GM19239 (cell line): ENCODE measurements at regions not wholly inside any gene's neighbourhood (a gene's known extent, or its start where the extent isn't known, plus 50 kb on each side); places are given as distances from the start of the nearest gene placed in this dataset.

Experiments used
- DNase-seq: peaks from one replicate; pipeline ENCODE4 v3.0.0; 2011; ENCODE audit warnings: low spot score; ENCODE audit not compliant: insufficient read length
- FAIRE-seq: peaks from 2 replicates; lab custom pipeline; 2011; peaks lifted over from hg19 to GRCh38; lab: Jason Lieb, UNC

GRCh38 chr3:22942981-22943380, 260.1 kb upstream of the UBE2E2 start:
- FAIRE-seq (no peak), DNase-seq (no peak)

- FAIRE-seq (no peak), DNase-seq (no peak)
Observed at GRCh38 chr3:22947851-22948250, 255.3 kb upstream of the UBE2E2 start.

GRCh38 chr3:22951910-22952309, 251.2 kb upstream of the UBE2E2 start:
- DNase-seq = no peak
- FAIRE-seq = no peak

- FAIRE-seq (no peak), DNase-seq (no peak)
Observed at GRCh38 chr3:22952860-22953259, 250.3 kb upstream of the UBE2E2 start.

GRCh38 chr3:22959593-22959992, 243.5 kb upstream of the UBE2E2 start:
- DNase-seq = peak; percentile 16
- peak; percentile 84 for FAIRE-seq

- FAIRE-seq (peak; percentile 83), DNase-seq (peak; percentile 15)
Observed at GRCh38 chr3:22960105-22960984, 242.8 kb upstream of the UBE2E2 start.

GRCh38 chr3:22962244-22962643, 240.9 kb upstream of the UBE2E2 start:
- no peak for DNase-seq
- FAIRE-seq = no peak

- DNase-seq (no peak), FAIRE-seq (no peak)
Observed at GRCh38 chr3:22966349-22966748, 236.8 kb upstream of the UBE2E2 start.

- FAIRE-seq = no peak
- DNase-seq = no peak
Observed at GRCh38 chr3:22969276-22969675, 233.9 kb upstream of the UBE2E2 start.

- FAIRE-seq (no peak), DNase-seq (no peak)
Observed at GRCh38 chr3:22971497-22971896, 231.6 kb upstream of the UBE2E2 start.

GRCh38 chr3:22977042-22977441, 226.1 kb upstream of the UBE2E2 start:
- FAIRE-seq (no peak), DNase-seq (no peak)

GRCh38 chr3:22977650-22978289, 225.4 kb upstream of the UBE2E2 start:
- no peak for FAIRE-seq
- DNase-seq = peak; percentile 18

GRCh38 chr3:22979581-22979980, 223.5 kb upstream of the UBE2E2 start:
- DNase-seq = no peak
- FAIRE-seq = no peak

- no peak for FAIRE-seq
Observed at GRCh38 chr3:22980346-22980745, 222.8 kb upstream of the UBE2E2 start.

GRCh38 chr3:22981166-22981565, 222.0 kb upstream of the UBE2E2 start:
- FAIRE-seq (no peak), DNase-seq (no peak)

More at GRCh38 chr3:22980346-22980745, 222.8 kb upstream of the UBE2E2 start:
- no peak for DNase-seq

- no peak for DNase-seq
- FAIRE-seq = no peak
Observed at GRCh38 chr3:22981861-22982260, 221.3 kb upstream of the UBE2E2 start.

GRCh38 chr3:22982981-22983587, 220.0 kb upstream of the UBE2E2 start:
- FAIRE-seq (no peak), DNase-seq (no peak)

GRCh38 chr3:22986958-22987357, 216.2 kb upstream of the UBE2E2 start:
- DNase-seq (no peak), FAIRE-seq (no peak)

GRCh38 chr3:22988566-22988965, 214.6 kb upstream of the UBE2E2 start:
- DNase-seq (no peak), FAIRE-seq (no peak)

- FAIRE-seq (no peak), DNase-seq (no peak)
Observed at GRCh38 chr3:22989716-22990115, 213.4 kb upstream of the UBE2E2 start.
